GM23338 (cell line): ENCODE measurements at regions not wholly inside any gene's neighbourhood (a gene's known extent, or its start where the extent isn't known, plus 50 kb on each side); places are given as distances from the start of the nearest gene placed in this dataset.

Experiments used
- ATAC-seq: fragments of 200-7000 bp; cut with Tn5 transposase; 3 replicates; pipeline ENCODE4 v1.9.1; 2020
- DNase-seq: peaks from one replicate; pipeline ENCODE4 v3.0.0-alpha.2; 2015; ENCODE audit warnings: low spot score
- H2AFZ ChIP-seq: fragments of 200-600 bp; sonication (generic); 2 replicates; pipeline ENCODE4 v1.8.0; 2016; ENCODE audit warnings: antibody characterized with exemption, mild to moderate bottlenecking, moderate library complexity
- H3F3A ChIP-seq: fragments of 200-600 bp; sonication (generic); replicated peaks from 2 replicates; pipeline ENCODE4 v1.8.0; 2017; ENCODE audit warnings: antibody characterized with exemption, mixed run types, low read depth
- H3K27ac ChIP-seq: fragments of 200-600 bp; sonication (generic); 2 replicates; pipeline ENCODE4 v1.6.1; 2016; ENCODE audit warnings: low read depth
- H3K27me3 ChIP-seq: fragments of 200-600 bp; sonication (generic); 2 replicates; pipeline ENCODE4 v1.8.0; 2016; ENCODE audit warnings: mild to moderate bottlenecking, mixed run types, moderate library complexity; ENCODE audit not compliant: insufficient read depth
- H3K36me3 ChIP-seq: fragments of 200-600 bp; sonication (generic); 2 replicates; pipeline ENCODE4 v1.8.0; 2016; ENCODE audit warnings: mild to moderate bottlenecking; ENCODE audit not compliant: insufficient read depth
- H3K4me1 ChIP-seq: fragments of 200-600 bp; sonication (generic); 2 replicates; pipeline ENCODE4 v1.8.0; 2016; ENCODE audit warnings: mild to moderate bottlenecking, moderate library complexity; ENCODE audit not compliant: insufficient read depth
- H3K4me2 ChIP-seq: fragments of 200-600 bp; sonication (generic); 2 replicates; pipeline ENCODE4 v1.7.1; 2017; ENCODE audit warnings: mixed run types
- H3K4me3 ChIP-seq: fragments of 200-600 bp; sonication (generic); 2 replicates; pipeline ENCODE4 v1.6.1; 2016; ENCODE audit warnings: mixed run types
- H3K79me2 ChIP-seq: fragments of 200-600 bp; sonication (generic); replicated peaks from 2 replicates; pipeline ENCODE4 v1.8.0; 2017; ENCODE audit warnings: mild to moderate bottlenecking; ENCODE audit not compliant: insufficient read depth
- H3K9me2 ChIP-seq: fragments of 200-600 bp; sonication (generic); 2 replicates; pipeline ENCODE4 v1.8.0; 2017; ENCODE audit not compliant: insufficient read depth
- H4K20me1 ChIP-seq: fragments of 200-600 bp; sonication (generic); replicated peaks from 2 replicates; pipeline ENCODE4 v1.8.0; 2017; ENCODE audit warnings: mild to moderate bottlenecking; ENCODE audit not compliant: insufficient read depth
- H3K27ac Mint-ChIP-seq: 2 replicates; pipeline ENCODE4 v1.8.0; 2020; ENCODE audit warnings: inconsistent platforms, mild to moderate bottlenecking, moderate library complexity, mixed read lengths
- H3K27me3 Mint-ChIP-seq: 3 replicates; pipeline ENCODE4 v1.8.0; 2022; ENCODE audit warnings: low read depth, mild to moderate bottlenecking, moderate library complexity, mixed read lengths, inconsistent platforms; ENCODE audit not compliant: insufficient read depth, poor library complexity
- H3K36me3 Mint-ChIP-seq: 3 replicates; pipeline ENCODE4 v1.8.0; 2021; ENCODE audit warnings: low read depth, mild to moderate bottlenecking, inconsistent platforms, moderate library complexity, mixed read lengths
- H3K4me1 Mint-ChIP-seq: 3 replicates; pipeline ENCODE4 v1.8.0; 2020; ENCODE audit warnings: mild to moderate bottlenecking, inconsistent platforms, mixed read lengths
- H3K4me3 Mint-ChIP-seq: 3 replicates; pipeline ENCODE4 v1.8.0; 2021; ENCODE audit warnings: moderate library complexity, mild to moderate bottlenecking, inconsistent platforms, mixed read lengths
- H3K9me3 Mint-ChIP-seq: 3 replicates; pipeline ENCODE4 v1.8.0; 2020; ENCODE audit warnings: moderate library complexity, mild to moderate bottlenecking, inconsistent platforms, mixed read lengths
- CTCF ChIP-seq, 2 experiments: fragments of 200-600 bp in 1 of 2; sonication (generic) in 1 of 2; conservative IDR thresholded peaks; 2 replicates each; pipeline versions ENCODE4 v1.5.1 to v1.6.1; 2016 to 2017; ENCODE audit warnings: antibody characterized with exemption in 2 of 2, low read depth in 2 of 2, mild to moderate bottlenecking in 2 of 2, moderate library complexity in 1 of 2
- EZH2 ChIP-seq: fragments of 200-600 bp; sonication (generic); IDR thresholded peaks from one replicate; pipeline ENCODE4 v1.8.0; 2017; ENCODE audit warnings: antibody characterized with exemption, mild to moderate bottlenecking, low read depth; ENCODE audit not compliant: unreplicated experiment
- EZH2phosphoT487 ChIP-seq: fragments of 200-600 bp; sonication (generic); IDR thresholded peaks from one replicate; pipeline ENCODE4 v1.8.1; 2018; ENCODE audit warnings: antibody characterized with exemption; ENCODE audit not compliant: unreplicated experiment
- JUNB ChIP-seq: IDR thresholded peaks from one replicate; pipeline ENCODE4 v1.6.1; 2016; ENCODE audit warnings: antibody characterized with exemption; ENCODE audit not compliant: unreplicated experiment
- POLR2AphosphoS5 ChIP-seq: IDR thresholded peaks from 2 replicates; pipeline ENCODE4 v1.6.1; 2016; ENCODE audit warnings: antibody characterized with exemption, low read depth
- REST ChIP-seq: IDR thresholded peaks from one replicate; pipeline ENCODE4 v1.6.1; 2018; ENCODE audit warnings: antibody characterized with exemption; ENCODE audit not compliant: unreplicated experiment
- ZNF114 ChIP-seq: fragments of 250-450 bp; sonication (Bioruptor Pico); IDR thresholded peaks from 2 replicates; pipeline ENCODE4 v1.5.0; 2020; ENCODE audit warnings: mild to moderate bottlenecking, moderate library complexity
- ZNF331 ChIP-seq: fragments of 250-450 bp; sonication (Bioruptor Pico); IDR thresholded peaks from 2 replicates; pipeline ENCODE4 v1.5.0; 2020; ENCODE audit warnings: low read depth, mild to moderate bottlenecking, moderate library complexity
- TF ChIP-seq, protein P1 (sequence below): fragments of 250-450 bp; sonication (Bioruptor Pico); IDR thresholded peaks from 2 replicates; pipeline ENCODE4 v1.5.0; 2020; ENCODE audit warnings: mild to moderate bottlenecking, moderate library complexity
- TF ChIP-seq, protein P2 (sequence below): IDR thresholded peaks from 2 replicates; pipeline ENCODE4 v1.6.1; 2016; ENCODE audit warnings: antibody characterized with exemption

- TF ChIP-seq, protein P1, sequence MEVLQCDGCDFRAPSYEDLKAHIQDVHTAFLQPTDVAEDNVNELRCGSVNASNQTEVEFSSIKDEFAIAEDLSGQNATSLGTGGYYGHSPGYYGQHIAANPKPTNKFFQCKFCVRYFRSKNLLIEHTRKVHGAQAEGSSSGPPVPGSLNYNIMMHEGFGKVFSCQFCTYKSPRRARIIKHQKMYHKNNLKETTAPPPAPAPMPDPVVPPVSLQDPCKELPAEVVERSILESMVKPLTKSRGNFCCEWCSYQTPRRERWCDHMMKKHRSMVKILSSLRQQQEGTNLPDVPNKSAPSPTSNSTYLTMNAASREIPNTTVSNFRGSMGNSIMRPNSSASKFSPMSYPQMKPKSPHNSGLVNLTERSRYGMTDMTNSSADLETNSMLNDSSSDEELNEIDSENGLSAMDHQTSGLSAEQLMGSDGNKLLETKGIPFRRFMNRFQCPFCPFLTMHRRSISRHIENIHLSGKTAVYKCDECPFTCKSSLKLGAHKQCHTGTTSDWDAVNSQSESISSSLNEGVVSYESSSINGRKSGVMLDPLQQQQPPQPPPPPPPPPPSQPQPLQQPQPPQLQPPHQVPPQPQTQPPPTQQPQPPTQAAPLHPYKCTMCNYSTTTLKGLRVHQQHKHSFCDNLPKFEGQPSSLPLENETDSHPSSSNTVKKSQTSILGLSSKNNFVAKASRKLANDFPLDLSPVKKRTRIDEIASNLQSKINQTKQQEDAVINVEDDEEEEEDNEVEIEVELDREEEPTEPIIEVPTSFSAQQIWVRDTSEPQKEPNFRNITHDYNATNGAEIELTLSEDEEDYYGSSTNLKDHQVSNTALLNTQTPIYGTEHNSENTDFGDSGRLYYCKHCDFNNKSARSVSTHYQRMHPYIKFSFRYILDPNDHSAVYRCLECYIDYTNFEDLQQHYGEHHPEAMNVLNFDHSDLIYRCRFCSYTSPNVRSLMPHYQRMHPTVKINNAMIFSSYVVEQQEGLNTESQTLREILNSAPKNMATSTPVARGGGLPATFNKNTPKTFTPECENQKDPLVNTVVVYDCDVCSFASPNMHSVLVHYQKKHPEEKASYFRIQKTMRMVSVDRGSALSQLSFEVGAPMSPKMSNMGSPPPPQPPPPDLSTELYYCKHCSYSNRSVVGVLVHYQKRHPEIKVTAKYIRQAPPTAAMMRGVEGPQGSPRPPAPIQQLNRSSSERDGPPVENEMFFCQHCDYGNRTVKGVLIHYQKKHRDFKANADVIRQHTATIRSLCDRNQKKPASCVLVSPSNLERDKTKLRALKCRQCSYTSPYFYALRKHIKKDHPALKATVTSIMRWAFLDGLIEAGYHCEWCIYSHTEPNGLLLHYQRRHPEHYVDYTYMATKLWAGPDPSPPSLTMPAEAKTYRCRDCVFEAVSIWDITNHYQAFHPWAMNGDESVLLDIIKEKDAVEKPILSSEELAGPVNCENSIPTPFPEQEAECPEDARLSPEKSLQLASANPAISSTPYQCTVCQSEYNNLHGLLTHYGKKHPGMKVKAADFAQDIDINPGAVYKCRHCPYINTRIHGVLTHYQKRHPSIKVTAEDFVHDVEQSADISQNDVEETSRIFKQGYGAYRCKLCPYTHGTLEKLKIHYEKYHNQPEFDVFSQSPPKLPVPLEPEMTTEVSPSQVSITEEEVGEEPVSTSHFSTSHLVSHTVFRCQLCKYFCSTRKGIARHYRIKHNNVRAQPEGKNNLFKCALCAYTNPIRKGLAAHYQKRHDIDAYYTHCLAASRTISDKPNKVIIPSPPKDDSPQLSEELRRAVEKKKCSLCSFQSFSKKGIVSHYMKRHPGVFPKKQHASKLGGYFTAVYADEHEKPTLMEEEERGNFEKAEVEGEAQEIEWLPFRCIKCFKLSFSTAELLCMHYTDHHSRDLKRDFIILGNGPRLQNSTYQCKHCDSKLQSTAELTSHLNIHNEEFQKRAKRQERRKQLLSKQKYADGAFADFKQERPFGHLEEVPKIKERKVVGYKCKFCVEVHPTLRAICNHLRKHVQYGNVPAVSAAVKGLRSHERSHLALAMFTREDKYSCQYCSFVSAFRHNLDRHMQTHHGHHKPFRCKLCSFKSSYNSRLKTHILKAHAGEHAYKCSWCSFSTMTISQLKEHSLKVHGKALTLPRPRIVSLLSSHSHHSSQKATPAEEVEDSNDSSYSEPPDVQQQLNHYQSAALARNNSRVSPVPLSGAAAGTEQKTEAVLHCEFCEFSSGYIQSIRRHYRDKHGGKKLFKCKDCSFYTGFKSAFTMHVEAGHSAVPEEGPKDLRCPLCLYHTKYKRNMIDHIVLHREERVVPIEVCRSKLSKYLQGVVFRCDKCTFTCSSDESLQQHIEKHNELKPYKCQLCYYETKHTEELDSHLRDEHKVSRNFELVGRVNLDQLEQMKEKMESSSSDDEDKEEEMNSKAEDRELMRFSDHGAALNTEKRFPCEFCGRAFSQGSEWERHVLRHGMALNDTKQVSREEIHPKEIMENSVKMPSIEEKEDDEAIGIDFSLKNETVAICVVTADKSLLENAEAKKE = no peak
- TF ChIP-seq POLR2AphosphoS5 (no peak), EZH2phosphoT487 (no peak), JUNB (no peak), ZNF331 (CRISPR knock-in tag) (no peak)
These were observed 563.7 kb downstream of the SI start (continued) for GRCh38 chr3:164514576-164514975.

DNA sequence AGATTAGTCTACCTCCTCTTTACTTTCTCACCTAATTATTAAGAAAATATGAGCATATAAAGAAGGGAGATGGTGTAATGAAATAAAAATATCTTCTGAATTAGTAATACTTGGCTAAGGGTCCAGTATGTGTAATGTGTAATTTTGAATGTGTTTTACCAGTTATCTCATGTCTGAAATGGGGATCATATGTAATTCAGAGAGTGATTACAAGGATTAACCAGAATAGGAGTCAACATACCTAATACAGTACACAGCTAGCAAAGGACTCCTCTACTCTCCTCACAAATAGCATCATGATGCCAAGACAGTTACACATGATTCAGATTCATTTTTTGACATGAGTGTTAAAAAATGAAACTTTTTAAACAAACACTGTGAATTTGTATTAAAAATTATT is 570.4 kb downstream of the SI start:
- H3K4me1 Mint-ChIP-seq = no peaks in the 10 kb centered on the region
- Histone ChIP-seq H4K20me1 (no peaks in the 10 kb centered on the region), H3K79me2 (no peaks in the 10 kb centered on the region), H3K4me1 (no peaks in the 10 kb centered on the region), H3K4me3 (no peak overlapping the region), H2AFZ (no peak overlapping the region), H3K36me3 (no peaks in the 10 kb centered on the region), H3F3A (no peaks in the 10 kb centered on the region), H3K9me2 (no peaks in the 10 kb centered on the region), H3K27me3 (no peaks in the 10 kb centered on the region), H3K27ac (no peak overlapping the region), H3K4me2 (no peak overlapping the region)
- H3K27ac Mint-ChIP-seq = no peak overlapping the region
- no peaks in the 10 kb centered on the region for H3K27me3 Mint-ChIP-seq
- no peak for DNase-seq
- no peaks in the 10 kb centered on the region; the same call in 2 of the 3 replicates for H3K9me3 Mint-ChIP-seq
- ATAC-seq = no peak
- H3K36me3 Mint-ChIP-seq = no peaks in the 10 kb centered on the region; the same call in 2 of the 3 replicates
- no peak overlapping the region for H3K4me3 Mint-ChIP-seq
- TF ChIP-seq CTCF (conservative IDR thresholded peaks at IDR 0.05; ENCODE audit: low read depth in 2 of 2) = no peak
- TF ChIP-seq, protein P2, sequence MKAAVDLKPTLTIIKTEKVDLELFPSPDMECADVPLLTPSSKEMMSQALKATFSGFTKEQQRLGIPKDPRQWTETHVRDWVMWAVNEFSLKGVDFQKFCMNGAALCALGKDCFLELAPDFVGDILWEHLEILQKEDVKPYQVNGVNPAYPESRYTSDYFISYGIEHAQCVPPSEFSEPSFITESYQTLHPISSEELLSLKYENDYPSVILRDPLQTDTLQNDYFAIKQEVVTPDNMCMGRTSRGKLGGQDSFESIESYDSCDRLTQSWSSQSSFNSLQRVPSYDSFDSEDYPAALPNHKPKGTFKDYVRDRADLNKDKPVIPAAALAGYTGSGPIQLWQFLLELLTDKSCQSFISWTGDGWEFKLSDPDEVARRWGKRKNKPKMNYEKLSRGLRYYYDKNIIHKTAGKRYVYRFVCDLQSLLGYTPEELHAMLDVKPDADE = no peak
- no peak for TF ChIP-seq ZNF114 (CRISPR knock-in tag)
- no peak for TF ChIP-seq EZH2phosphoT487
- TF ChIP-seq REST = no peak
- TF ChIP-seq POLR2AphosphoS5 = no peak
- no peak for TF ChIP-seq EZH2
- TF ChIP-seq JUNB = no peak
